Duodenal mucosa (tissue), 2 donors: ENCODE measurements at regions not wholly inside any gene's neighbourhood (a gene's known extent, or its start where the extent isn't known, plus 50 kb on each side); places are given as distances from the start of the nearest gene placed in this dataset.
"Not testable (repeated sequence)": the region's sequence is repeated elsewhere in the genome, so short reads cannot be mapped to it uniquely, and the experiment has no call there.

Experiments used
- H3K27ac ChIP-seq: one replicate; pipeline ENCODE4 v1.7.0; 2013; ENCODE audit warnings: low read depth, low read length
- H3K27me3 ChIP-seq, 2 donors: one replicate each; pipeline ENCODE4 v1.7.0; 2013; ENCODE audit warnings: low read length in 2 of 2, control low read depth in 1 of 2; ENCODE audit not compliant: insufficient read depth in 2 of 2, control insufficient read depth in 1 of 2
- H3K36me3 ChIP-seq, 2 donors: one replicate each; pipeline ENCODE4 v1.7.0; 2013; ENCODE audit warnings: low read length in 2 of 2, control low read depth in 1 of 2; ENCODE audit not compliant: insufficient read depth in 2 of 2, control insufficient read depth in 1 of 2
- H3K4me1 ChIP-seq, 2 donors: one replicate each; pipeline ENCODE4 v1.7.0; 2013; ENCODE audit warnings: low read length in 2 of 2, control low read depth in 1 of 2; ENCODE audit not compliant: insufficient read depth in 2 of 2, control insufficient read depth in 1 of 2
- H3K4me3 ChIP-seq, 2 donors: one replicate each; pipeline ENCODE4 v1.7.0; 2013; ENCODE audit warnings: low read length in 2 of 2, low read depth in 1 of 2
- H3K9ac ChIP-seq, 2 donors: one replicate each; pipeline ENCODE4 v1.7.0; 2013; ENCODE audit warnings: low read length in 2 of 2, low read depth in 1 of 2
- H3K9me3 ChIP-seq, 2 donors: one replicate each; pipeline ENCODE4 v1.7.0; 2013; ENCODE audit warnings: low read length in 2 of 2, control low read depth in 1 of 2; ENCODE audit not compliant: control insufficient read depth in 1 of 2

DNA sequence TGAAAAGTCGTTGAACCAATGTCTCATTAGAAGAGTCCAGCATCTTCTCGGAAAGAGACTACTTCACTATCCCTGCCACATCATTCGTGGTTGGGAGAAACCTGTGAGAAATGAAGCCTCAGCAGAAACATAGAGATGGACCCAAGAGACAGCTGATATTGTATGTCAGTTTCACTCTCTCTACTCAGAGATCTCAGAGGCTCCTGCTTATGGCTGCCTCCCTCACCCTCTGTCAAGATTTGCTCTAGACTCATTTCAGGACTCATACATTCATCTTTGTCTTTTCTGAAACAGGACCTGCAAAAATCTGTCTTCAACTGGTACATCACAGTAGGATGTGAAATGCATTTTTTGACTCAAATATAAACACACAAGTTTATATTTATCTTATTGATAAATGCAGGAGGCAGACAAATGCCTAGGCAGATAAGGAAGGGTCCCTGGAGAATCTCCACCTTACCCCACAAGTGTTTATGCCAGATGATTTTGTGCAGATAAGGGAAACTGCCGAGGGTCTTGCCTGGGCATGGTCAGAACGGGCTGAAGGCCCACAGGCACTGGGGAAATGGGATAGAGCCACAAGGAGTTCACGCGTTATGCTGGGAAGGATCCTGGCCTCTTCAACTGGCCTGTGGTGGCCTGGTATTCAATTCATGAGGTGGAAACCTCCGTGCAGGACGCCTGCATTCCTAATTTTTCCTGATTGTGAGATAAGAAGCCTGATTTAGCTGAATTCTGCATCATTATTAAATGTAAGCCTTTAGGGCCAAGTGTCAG lies 1834.0 kb upstream of the PCDH20 start:
- Histone ChIP-seq H3K4me1 (no peaks in the 10 kb centered on the region), H3K27me3 (no peaks in the 10 kb centered on the region), H3K27ac (no peak overlapping the region), H3K4me3 (no peak overlapping the region), H3K9me3 (peaks cover 0 to 2% of the 10 kb centered on the region in 2 donors), H3K9ac (no peak overlapping the region), H3K36me3 (no peaks in the 10 kb centered on the region)

- not testable (repeated sequence) for H3K36me3 ChIP-seq, H3K4me3 ChIP-seq, H3K4me1 ChIP-seq, H3K27me3 ChIP-seq, H3K27ac ChIP-seq, H3K9ac ChIP-seq
- peaks cover 0 to 15% of the 10 kb centered on the region in 2 donors for H3K9me3 ChIP-seq
These were observed 1821.2 kb upstream of the PCDH20 start for GRCh38 chr13:63236667-63237396.

DNA sequence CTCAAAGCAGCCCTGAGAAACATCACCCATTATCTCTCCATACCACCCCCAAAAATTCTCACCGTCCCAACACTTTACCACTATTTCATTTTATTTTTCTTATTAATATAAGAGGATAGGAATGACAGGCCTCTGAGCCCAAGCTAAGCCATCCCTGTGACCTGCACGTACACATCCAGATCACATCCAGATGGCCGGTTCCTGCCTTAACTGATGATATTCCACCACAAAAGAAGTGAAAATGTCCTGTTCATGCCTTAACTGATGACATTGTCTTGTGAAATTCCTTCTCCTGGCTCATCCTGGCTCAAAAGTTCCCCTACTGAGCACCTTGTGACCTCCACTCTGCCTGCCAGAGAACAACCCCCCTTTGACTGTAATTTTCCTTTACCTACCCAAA lies 1802.9 kb upstream of the PCDH20 start:
- H3K27me3 ChIP-seq, H3K9me3 ChIP-seq, H3K4me3 ChIP-seq, H3K4me1 ChIP-seq, H3K9ac ChIP-seq, H3K36me3 ChIP-seq, H3K27ac ChIP-seq: not testable (repeated sequence)

DNA sequence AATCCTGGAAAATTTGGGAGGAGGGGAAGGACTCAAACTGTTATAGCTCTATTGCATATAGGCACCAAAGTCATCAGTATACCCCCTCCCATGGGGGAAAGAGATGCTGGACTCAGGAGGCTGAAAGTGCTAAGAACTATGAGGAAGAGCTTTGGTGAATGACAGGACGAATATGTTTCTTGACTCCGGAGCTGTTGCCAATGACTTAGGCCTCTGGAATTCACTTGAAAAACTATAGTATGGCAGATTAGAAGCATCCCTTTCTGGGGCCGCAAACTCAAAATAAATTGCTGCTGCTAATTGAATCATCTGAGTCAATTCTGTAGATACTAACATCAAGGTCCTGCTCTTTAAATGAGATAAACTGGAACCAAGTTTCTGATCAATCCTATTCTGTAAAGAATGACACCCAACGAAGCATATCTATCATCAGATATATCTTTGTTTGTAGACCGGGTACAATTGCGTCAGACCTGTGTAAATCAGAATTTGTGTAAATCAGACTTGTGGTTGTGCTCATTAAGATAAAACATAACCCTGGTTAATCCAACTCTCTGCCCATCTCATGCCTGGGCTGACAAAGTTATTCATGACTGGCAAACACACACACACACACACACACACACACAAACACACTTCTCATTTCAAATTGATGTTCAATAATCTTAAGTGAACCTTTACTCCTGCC lies 1793.8 kb upstream of the PCDH20 start:
- H3K27ac ChIP-seq = no peak overlapping the region
- no peaks in the 10 kb centered on the region for H3K4me1 ChIP-seq
- H3K9me3 ChIP-seq = no peaks in the 10 kb centered on the region
- H3K9ac ChIP-seq = no peak overlapping the region
- H3K4me3 ChIP-seq = no peak overlapping the region
- H3K27me3 ChIP-seq = no peaks in the 10 kb centered on the region
- no peaks in the 10 kb centered on the region for H3K36me3 ChIP-seq

DNA sequence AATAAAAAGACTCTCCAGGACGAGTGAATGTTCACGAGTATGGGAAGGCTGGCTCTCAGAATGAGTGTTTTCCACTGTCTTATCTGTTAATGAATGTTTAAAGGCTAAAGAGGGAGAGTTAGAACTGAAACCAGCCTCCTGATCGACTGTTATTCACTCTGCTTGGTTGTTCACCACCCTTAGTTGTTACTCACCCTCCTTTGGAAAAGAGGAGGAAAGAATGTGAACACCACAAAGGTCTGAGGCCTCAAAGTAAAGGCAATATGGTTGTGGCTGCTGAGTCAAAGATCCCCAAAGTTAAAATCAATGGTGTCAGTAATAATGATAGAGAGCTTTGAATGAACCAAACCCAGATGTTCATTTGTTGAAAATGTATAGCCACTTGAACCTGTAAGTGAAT lies 1793.2 kb upstream of the PCDH20 start:
- Histone ChIP-seq H3K4me1 (no peaks in the 10 kb centered on the region), H3K9ac (no peak overlapping the region), H3K36me3 (no peaks in the 10 kb centered on the region), H3K27ac (no peak overlapping the region), H3K4me3 (no peak overlapping the region), H3K27me3 (no peaks in the 10 kb centered on the region), H3K9me3 (peaks cover 0 to 3% of the 10 kb centered on the region in 2 donors)

DNA sequence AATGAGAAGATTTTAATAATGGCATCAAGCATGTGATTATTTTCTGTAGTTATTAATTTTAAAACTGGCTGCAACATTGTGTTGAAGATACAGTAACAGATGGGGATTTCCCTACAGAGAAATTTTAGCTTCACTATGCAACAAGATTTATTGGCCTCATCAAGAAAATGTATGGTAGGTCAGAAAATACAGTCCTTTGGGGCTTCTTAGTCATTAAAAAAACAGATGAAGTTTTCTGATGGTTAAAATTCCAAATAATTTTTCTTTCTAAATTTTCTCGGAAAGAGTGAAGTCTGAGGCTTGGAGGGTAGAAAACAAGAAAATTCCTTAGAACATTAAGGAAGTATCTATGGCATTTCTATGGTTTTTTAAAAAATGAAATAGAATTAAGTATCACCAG lies 1790.8 kb upstream of the PCDH20 start:
- Histone ChIP-seq H3K27me3 (no peaks in the 10 kb centered on the region), H3K9me3 (peaks cover 2 to 3% of the 10 kb centered on the region in 2 donors), H3K9ac (no peak overlapping the region), H3K4me1 (no peaks in the 10 kb centered on the region), H3K4me3 (no peak overlapping the region), H3K27ac (no peak overlapping the region), H3K36me3 (no peaks in the 10 kb centered on the region)

DNA sequence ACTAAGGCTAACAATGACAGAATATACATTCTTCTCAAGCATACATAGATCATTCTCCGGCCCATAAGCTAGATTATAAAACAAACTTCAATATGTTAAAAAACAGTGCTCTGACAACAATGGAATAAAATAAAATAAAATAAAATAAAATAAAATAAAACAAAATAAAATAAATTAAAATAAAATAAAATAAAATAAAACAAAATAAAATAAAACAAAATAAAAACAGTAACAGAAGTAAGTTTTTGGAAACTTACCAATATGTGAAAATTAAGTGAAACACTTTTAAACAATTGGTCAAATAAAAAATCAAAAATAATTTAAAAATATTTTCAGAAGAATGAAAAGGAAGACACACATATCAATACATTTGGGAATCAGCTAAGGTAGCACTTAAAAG lies 1785.8 kb upstream of the PCDH20 start:
- H3K36me3 ChIP-seq = no peaks in the 10 kb centered on the region
- H3K4me1 ChIP-seq = no peaks in the 10 kb centered on the region
- no peak overlapping the region for H3K27ac ChIP-seq
- H3K9ac ChIP-seq = no peak overlapping the region
- no peak overlapping the region for H3K4me3 ChIP-seq
- H3K27me3 ChIP-seq = no peaks in the 10 kb centered on the region
- H3K9me3 ChIP-seq = peaks cover 2 to 3% of the 10 kb centered on the region in 2 donors

GRCh38 chr13:63199508-63199907 lies 1783.9 kb upstream of the PCDH20 start:
- H3K9me3 ChIP-seq = peaks cover 2 to 3% of the 10 kb centered on the region in 2 donors
- H3K9ac ChIP-seq = no peak overlapping the region
- H3K27ac ChIP-seq = no peak overlapping the region
- no peak overlapping the region for H3K4me3 ChIP-seq
- no peaks in the 10 kb centered on the region for H3K4me1 ChIP-seq
- no peaks in the 10 kb centered on the region for H3K36me3 ChIP-seq
- H3K27me3 ChIP-seq = no peaks in the 10 kb centered on the region

GRCh38 chr13:63198071-63198470 lies 1782.4 kb upstream of the PCDH20 start:
- no peaks in the 10 kb centered on the region for H3K36me3 ChIP-seq
- no peaks in the 10 kb centered on the region for H3K4me1 ChIP-seq
- H3K9ac ChIP-seq = no peak overlapping the region
- no peaks in the 10 kb centered on the region for H3K27me3 ChIP-seq
- H3K4me3 ChIP-seq = no peak overlapping the region
- peaks cover 0 to 2% of the 10 kb centered on the region in 2 donors for H3K9me3 ChIP-seq
- H3K27ac ChIP-seq = no peak overlapping the region

DNA sequence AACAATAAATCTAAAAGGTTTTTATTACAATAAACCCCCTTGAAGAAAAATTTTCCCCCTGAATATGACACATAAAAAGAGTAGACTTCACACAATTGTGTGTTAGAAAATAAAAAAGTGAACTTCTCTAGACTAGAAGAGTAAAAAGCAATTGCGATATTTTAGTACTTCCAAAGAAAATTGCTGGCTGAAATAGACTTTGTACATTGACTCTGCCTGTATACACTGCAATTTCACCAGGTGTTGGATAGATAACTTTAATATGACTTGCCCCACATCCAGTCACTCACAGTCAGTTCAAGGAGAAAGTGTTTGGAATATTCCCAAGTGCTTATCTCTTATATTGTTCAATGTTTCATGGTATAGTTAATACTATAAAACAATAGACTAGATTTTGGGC lies 1780.1 kb upstream of the PCDH20 start:
- Histone ChIP-seq H3K9me3 (no peaks in the 10 kb centered on the region), H3K4me3 (no peak overlapping the region), H3K4me1 (no peaks in the 10 kb centered on the region), H3K27ac (no peak overlapping the region), H3K9ac (no peak overlapping the region), H3K27me3 (no peaks in the 10 kb centered on the region), H3K36me3 (no peaks in the 10 kb centered on the region)
